NCI-H524 (cell line): ENCODE measurements at regions not wholly inside any gene's neighbourhood (a gene's known extent, or its start where the extent isn't known, plus 50 kb on each side); places are given as distances from the start of the nearest gene placed in this dataset.

Source experiments
- DNase-seq, 2 experiments: peaks; one replicate each; lab custom pipeline; 2025; lab: John Stamatoyannopoulos, UW

GRCh38 chr15:39391230-39391629 lies 189.6 kb upstream of the THBS1 start:
- DNase-seq, result peak in 1 of 2 experiments; percentile 50

GRCh38 chr15:39392469-39393047 lies 188.3 kb upstream of the THBS1 start:
- DNase-seq, result no peak

- DNase-seq, result no peak
Observed at GRCh38 chr15:39393575-39394335, 187.1 kb upstream of the THBS1 start.

GRCh38 chr15:39394496-39394895 lies 186.4 kb upstream of the THBS1 start:
- DNase-seq, result no peak

- DNase-seq, result no peak
Observed at GRCh38 chr15:39396979-39397615, 183.8 kb upstream of the THBS1 start.

- peak; percentile 2 to 4 for DNase-seq
Observed at GRCh38 chr15:39397883-39398282, 183.0 kb upstream of the THBS1 start.

- DNase-seq, result no peak
Observed at GRCh38 chr15:39399600-39399999, 181.3 kb upstream of the THBS1 start.

GRCh38 chr15:39400002-39400401 lies 180.9 kb upstream of the THBS1 start:
- no peak for DNase-seq

- no peak for DNase-seq
Observed at GRCh38 chr15:39400821-39401550, 179.9 kb upstream of the THBS1 start.

- peak; percentile 46 to 57 for DNase-seq
Observed at GRCh38 chr15:39403640-39404117, 177.2 kb upstream of the THBS1 start.

GRCh38 chr15:39404767-39405181 lies 176.1 kb upstream of the THBS1 start:
- DNase-seq, result no peak

- DNase-seq, result no peak
Observed at GRCh38 chr15:39406485-39406884, 174.4 kb upstream of the THBS1 start.

- DNase-seq, result peak in 1 of 2 experiments; percentile 18
Observed at GRCh38 chr15:39407116-39407515, 173.8 kb upstream of the THBS1 start.

GRCh38 chr15:39409876-39410530 lies 170.9 kb upstream of the THBS1 start:
- DNase-seq, result no peak

GRCh38 chr15:39411102-39411989 lies 169.5 kb upstream of the THBS1 start:
- no peak for DNase-seq

GRCh38 chr15:39413558-39413957 lies 167.3 kb upstream of the THBS1 start:
- no peak for DNase-seq

- DNase-seq, result no peak
Observed at GRCh38 chr15:39414201-39414600, 166.7 kb upstream of the THBS1 start.

GRCh38 chr15:39415634-39416033 lies 165.2 kb upstream of the THBS1 start:
- no peak for DNase-seq

- no peak for DNase-seq
Observed at GRCh38 chr15:39416258-39416657, 164.6 kb upstream of the THBS1 start.

GRCh38 chr15:39417366-39418134 lies 163.3 kb upstream of the THBS1 start:
- DNase-seq, result no peak
